ENCODE measurements at regions not wholly inside any gene's neighbourhood (a gene's known extent, or its start where the extent isn't known, plus 50 kb on each side); places are given as distances from the start of the nearest gene placed in this dataset.
"Not testable (repeated sequence)": the region's sequence is repeated elsewhere in the genome, so short reads cannot be mapped to it uniquely, and the experiment has no call there.

- not testable (repeated sequence) for DNase-seq (ENCODE audit: low read depth)
Observed at GRCh38 chr4:9604031-9604892, 160.0 kb downstream of the DEFB131A start.

DNA sequence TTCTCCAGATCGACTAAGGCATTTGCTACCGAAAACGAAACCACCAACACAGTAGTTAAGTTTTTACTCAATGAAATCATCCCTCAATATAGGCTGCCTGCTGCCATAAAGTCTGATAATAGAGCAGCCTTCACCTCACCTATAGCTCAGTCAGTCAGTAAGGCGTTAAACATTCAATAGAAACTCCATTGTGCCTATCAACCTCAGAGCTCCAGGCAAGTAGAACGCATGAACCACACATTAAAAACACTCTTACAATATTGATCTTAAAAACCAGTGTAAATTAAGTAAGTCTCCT is 160.6 kb downstream of the DEFB131A start:
- DNase-seq (ENCODE audit: low read depth): not testable (repeated sequence)

GRCh38 chr4:9608300-9608699 is 164.1 kb downstream of the DEFB131A start:
- no peak for DNase-seq (ENCODE audit: low read depth)

DNA sequence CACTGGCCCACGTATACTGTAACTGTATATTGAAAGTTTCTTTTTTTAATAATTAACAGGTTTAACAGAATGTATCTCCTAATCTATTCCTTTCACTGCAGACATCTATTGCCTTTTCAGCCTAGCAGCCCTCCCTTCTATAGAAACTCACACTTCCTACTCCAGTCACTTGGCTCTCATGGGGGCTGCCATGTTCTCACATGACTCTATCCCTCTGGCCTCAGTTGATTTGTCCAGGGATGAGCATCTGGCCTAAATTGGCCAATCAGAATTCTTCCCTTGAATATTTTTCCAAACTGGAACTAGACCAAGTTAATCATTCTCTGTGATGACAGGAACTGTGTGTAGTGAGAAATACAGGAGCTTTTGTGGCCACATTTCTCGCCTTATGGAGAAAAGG is 166.1 kb downstream of the DEFB131A start:
- not testable (repeated sequence) for DNase-seq (ENCODE audit: low read depth)

DNA sequence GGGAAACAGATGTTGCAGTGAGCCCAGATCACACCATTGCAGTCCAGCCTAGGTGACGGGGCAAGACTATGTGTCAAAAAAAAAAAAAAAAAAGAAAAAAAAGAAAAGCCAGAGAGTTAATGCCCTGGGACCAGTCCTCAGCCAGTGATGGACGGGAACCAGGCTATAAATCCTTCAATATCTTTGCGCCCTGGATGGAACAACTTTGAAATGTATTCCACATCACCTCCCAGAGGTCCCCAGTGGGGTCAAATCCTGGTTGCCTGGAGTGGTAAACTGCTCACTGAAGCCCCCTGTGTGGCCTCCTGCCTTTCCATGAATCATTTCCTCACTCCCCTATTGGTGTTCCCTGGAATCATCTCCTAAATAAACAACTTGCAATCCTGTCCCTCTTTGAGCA is 166.9 kb downstream of the DEFB131A start:
- no peak for DNase-seq (ENCODE audit: low read depth)

DNA sequence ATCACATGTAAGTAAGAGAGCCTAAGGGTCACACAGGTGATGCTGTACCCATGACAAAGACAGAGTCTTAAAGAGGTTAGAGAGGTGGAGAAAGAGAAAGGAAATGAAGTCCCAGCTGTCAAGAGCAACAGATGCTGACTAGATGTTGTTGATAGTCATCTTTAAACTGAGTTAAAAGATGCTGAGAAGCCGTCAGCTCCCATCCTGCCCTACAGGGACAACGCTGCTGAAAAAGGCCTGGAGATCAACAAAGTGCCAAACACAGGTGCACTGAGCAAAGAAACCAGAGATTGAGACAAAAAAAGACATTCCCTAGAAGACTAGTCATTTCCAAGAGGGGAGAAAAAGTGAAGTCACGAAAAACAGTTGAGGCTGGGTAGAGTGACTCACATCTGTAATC is 145.0 kb upstream of the DRD5 start:
- DNase-seq (ENCODE audit: low read depth): not testable (repeated sequence)

DNA sequence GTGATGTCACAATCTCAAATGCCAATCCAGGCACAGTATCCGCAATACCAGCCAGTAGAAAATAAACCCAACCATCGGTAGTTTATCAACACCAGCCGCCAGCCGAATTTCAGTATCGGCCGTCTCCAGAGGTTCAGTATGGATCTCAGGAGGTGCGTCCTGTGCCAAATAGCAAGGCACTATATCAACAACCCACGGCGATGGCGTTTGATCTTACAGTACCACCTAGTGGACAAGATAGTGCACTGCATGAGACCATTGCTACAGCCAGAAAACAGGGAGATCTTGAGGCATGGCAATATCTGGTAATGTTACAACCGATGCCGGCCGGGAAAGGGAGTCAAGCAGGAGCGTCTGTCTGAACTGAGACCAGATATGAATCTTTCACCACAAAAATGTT is 121.8 kb upstream of the DRD5 start:
- peak; percentile 1 for DNase-seq (ENCODE audit: low read depth)

DNA sequence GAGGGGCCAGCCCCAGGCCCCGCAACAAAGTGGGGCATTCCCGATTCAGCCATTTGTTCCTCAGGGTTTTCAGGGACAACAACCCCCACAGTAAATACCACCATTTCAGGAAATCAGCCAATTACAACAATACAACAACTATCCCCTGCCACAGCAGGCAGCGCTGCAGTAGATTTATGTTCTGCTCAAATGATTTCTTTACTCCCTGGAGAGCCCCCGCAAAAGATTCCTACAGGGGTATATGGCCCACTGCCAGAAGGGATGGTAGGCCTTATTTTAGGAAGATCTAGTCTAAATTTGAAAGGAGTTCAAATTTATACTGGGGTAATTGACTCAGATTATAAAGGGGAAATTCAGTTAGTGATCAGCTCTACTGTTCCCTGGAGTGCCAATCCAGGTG is 120.5 kb upstream of the DRD5 start:
- DNase-seq (ENCODE audit: low read depth): not testable (repeated sequence)

GRCh38 chr4:9670725-9671124 is 110.7 kb upstream of the DRD5 start:
- DNase-seq (ENCODE audit: low read depth): not testable (repeated sequence)

DNA sequence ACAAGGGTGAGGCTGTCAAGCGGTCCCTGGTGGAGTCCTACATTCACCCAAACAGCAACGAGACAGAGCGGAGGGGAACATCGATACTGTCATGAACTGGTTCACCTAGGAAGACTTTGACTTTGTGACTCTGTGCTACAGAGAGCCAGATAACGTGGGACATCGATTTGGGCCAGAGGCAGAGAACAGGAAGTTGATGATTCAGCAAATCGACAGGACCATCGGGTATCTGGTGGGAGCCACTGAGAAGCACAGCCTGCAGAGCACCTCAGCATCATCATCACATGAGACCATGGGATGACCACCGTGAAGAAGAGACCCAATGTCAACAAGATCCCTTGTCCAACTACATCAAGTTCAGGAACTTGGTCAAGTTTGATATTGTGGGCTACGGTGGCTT is 104.1 kb upstream of the DRD5 start:
- not testable (repeated sequence) for DNase-seq (ENCODE audit: low read depth)

DNA sequence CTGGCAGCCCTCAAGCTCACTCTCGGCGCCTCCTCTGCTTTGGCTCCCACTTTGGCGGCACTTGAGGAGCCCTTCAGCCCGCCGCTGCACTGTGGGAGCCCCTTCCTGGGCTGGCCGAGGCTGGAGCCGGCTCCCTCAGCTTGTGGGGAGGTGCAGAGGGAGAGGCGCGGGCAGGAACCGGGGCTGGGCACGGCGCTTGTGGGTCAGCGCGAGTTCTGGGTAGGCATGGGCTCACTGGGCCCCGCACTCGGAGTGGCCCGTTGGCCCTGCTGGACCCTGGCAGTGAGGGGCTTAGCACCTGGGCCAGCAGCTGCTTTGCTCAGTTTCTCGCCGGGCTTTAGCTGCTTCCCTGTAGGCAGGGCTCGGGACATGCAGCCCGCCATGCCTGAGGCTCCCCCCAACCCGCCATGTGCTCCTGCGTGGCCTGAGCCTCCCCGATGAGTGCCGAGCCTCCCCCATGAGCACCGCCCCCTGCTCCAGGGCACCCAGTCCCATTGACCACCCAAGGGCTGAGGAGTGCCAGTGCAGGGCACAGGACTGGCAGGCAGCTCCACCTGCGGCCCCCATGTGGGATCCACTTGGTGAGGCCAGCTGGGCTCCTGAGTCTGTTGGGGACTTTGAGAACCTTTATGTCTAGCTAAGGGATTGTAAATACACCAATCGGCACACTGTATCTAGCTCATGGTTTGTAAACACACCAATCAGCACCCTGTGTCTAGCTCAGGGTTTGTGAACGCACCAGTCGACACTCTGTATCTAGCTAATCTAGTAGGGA is 101.5 kb upstream of the DRD5 start:
- DNase-seq (ENCODE audit: low read depth): no peak

DNA sequence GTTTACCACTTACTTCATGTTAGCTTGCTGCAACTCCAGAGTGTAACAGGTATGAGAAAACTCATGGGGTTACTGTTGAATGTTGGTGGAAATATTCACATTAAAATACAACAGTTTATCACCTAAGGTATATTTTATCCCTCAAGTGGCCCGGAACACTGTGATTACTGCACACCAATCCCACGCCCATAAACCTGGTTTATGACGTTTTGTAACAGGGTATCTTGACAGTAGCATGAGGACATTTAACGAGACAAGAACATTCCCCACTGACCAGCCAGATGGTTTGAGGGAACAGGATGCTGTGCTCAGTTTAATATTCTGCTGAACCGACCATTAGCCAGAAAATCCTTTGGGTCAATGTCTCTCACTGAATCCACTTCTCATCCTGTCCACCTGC is 98.3 kb upstream of the DRD5 start:
- DNase-seq (ENCODE audit: low read depth): not testable (repeated sequence)

DNA sequence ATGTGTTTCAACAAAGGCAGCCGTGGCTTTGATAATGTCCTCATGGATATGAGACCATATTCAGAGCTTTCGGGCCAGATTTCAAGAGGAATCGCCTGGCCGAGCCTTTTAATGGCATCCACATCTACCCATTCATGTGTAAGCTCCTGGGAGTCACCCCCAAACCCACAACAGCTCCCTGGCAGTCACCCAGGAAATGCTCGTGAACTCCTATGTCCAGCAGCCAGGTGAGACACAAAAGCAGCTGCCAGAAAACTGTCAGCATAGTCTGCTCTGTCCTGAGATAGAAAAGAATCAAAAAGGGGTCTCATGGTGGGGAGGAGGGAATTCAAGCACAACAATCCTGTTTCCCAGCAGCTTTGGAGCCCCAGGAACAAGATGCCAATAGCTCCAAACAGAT is 96.4 kb upstream of the DRD5 start:
- DNase-seq (ENCODE audit: low read depth): not testable (repeated sequence)

DNA sequence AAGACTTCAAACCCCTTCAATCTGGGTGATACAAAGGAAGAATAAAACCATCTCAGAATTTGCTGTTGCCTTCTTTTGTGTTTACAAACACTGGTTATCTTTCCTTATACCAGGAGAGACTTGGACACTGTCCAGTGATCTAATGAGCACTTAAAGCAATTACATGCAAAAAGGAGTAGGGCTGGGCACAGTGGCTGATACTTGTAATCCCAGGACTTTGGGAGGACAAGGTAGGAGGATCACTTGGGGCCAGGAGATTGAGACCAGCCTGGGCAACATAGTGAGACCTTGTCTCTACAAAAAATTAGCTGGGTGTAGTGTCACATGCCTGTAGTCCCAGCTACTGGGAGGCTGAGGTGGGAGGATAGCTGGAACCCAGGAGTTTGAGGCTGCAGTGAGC is 95.7 kb upstream of the DRD5 start:
- no peak for DNase-seq (ENCODE audit: low read depth)

DNA sequence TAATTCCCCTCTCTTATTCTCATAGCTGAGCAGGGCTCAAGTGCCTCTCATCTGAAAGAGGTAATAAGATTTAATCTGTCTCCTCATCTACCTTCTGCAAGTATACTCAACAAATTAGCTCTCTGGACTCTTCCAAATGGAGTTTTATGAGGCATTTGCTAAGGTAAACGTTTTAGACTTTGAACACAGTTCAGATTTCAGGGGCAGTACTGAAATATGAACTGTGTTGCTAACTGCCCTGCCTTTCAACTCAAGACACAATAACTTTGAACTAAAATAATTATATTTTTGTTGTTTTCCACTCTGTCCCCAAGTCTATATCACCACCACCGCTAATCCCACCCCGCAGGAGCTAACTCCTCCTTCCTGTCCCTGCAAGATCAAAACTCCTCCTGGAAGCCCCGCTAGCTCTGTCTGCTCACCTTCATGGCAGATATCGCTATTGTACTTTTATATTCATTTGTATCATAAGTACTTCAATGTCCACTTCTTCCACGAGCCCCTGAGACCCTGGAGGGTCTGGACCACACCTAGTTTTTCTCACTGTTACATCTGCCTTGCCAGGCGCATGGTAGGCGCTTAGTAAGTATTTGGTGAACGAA is 90.7 kb upstream of the DRD5 start:
- not testable (repeated sequence) for DNase-seq (ENCODE audit: low read depth)

DNA sequence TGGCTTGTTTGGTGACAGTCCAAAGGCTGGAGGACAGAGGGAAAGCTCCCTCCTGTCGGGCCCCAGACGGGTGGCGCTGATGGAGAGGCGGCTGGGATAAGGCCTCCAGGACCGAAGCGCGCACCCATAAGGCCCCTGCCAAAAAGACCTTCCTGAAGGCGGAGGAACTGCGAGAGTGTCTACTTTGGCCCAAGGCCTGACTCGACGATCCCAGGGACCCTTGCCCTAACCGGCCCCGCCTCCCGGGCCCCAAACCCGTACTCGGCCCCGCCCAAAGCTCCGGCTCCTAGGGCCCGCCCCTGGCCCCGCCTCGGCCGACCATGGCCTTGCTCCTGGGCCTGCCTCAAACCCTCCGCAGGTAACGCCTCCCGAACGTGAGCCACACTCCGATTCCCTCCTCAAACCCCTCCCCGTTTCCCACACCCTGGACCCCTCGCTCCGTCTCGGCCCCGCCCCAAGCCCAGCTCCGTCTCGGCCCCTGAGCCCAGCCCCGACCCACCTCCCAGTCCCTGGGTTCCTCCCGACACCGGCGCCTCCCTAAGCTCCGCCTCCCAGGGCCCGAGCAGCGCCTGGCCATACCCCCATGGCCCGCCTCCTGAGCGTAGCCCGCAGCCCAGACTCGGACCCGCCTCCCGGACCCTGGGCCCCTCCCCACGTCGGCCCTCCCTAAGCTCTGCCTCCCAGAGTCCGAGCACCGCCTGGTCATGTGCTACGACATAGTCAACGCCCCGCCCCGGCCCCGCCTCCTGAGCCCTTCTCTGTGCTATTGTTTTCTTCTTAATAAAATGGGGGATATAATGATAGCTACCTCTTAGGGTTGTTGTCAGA is 90.0 kb upstream of the DRD5 start:
- DNase-seq (ENCODE audit: low read depth): peak; percentile 83

GRCh38 chr4:9692791-9693491 is 88.5 kb upstream of the DRD5 start:
- DNase-seq (ENCODE audit: low read depth): not testable (repeated sequence)

DNA sequence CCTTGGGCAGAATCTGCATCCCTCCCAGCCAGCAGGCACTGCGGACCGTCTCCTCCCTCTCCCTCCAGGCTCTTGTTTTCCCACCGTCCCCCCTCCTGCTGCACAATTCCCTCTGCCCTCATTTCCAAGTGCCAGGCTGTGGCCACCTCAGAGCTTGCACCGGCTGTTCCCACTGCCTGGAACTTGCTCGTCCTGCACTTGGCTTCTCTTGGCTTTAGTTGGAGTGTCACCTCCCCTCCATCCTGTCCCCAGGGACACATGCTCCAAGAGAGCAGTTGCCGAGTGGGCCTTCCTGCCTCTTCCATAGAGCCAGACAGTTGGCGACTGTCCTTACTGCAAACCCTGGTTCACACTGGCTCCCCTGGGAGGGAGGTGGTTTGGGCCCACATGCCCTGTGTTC is 87.0 kb upstream of the DRD5 start:
- DNase-seq (ENCODE audit: low read depth): not testable (repeated sequence)

DNA sequence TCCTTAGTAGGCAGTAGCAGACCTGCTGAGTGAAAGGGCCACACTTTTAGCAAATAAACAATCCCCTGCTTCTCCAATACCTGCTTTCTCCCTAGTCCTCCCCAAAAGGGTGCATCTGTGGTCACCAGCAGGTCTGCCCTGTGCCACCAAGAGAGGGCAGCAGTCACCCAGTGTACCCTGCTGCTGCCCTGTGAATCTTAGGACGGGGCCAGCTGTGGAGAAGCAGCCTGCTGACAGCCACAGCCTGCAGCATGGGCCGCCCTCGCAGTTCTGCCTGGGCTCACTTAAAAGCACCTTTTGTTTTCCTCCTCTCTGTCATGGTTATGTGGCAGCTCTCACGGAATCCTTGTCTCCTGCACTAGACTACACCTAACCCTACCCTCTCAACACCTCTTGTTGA is 85.4 kb upstream of the DRD5 start:
- DNase-seq (ENCODE audit: low read depth): peak; percentile 14

GRCh38 chr4:9696561-9696960 is 84.9 kb upstream of the DRD5 start:
- not testable (repeated sequence) for DNase-seq (ENCODE audit: low read depth)

- DNase-seq (ENCODE audit: low read depth): not testable (repeated sequence)
Observed at GRCh38 chr4:9702019-9702418, 79.4 kb upstream of the DRD5 start.

Data from myocyte (in vitro differentiated cells).